SK-N-SH treated with all-trans-retinoic acid at 6 μM for 48 hours (cell line): ENCODE measurements at regions not wholly inside any gene's neighbourhood (a gene's known extent, or its start where the extent isn't known, plus 50 kb on each side); places are given as distances from the start of the nearest gene placed in this dataset.

ENCODE experiments used
- ATAC-seq: fragments of 200-7000 bp; cut with Tn5 transposase; 3 replicates; pipeline ENCODE4 v1.9.1; 2020; ENCODE audit warnings: mild to moderate bottlenecking, moderate library complexity
- ARNTL ChIP-seq: fragments of 450-650 bp; formaldehyde crosslinking; IDR thresholded peaks from 2 replicates; pipeline ENCODE4 v1.5.0; 2020; ENCODE audit warnings: low read depth, mild to moderate bottlenecking, moderate library complexity, borderline replicate concordance
- BACH2 ChIP-seq: fragments of 250-450 bp; sonication (Bioruptor Pico); IDR thresholded peaks from 2 replicates; pipeline ENCODE4 v1.9.0; 2021; ENCODE audit warnings: mild to moderate bottlenecking, borderline replicate concordance
- CSDC2 ChIP-seq: fragments of 250-450 bp; sonication (Bioruptor Pico); IDR thresholded peaks from 2 replicates; pipeline ENCODE4 v1.5.0; 2020; ENCODE audit warnings: mild to moderate bottlenecking, moderate library complexity
- ESRRG ChIP-seq: fragments of 250-450 bp; sonication (Bioruptor Pico); IDR thresholded peaks from 2 replicates; pipeline ENCODE4 v1.6.1; 2021; ENCODE audit warnings: mild to moderate bottlenecking
- GLIS3 ChIP-seq: fragments of 250-450 bp; sonication (Bioruptor Pico); IDR thresholded peaks from 2 replicates; pipeline ENCODE4 v1.5.0; 2020; ENCODE audit warnings: mild to moderate bottlenecking, moderate library complexity
- OSR1 ChIP-seq: fragments of 250-450 bp; sonication (Bioruptor Pico); IDR thresholded peaks from 2 replicates; pipeline ENCODE4 v1.8.0; 2022; ENCODE audit warnings: moderate library complexity, mild to moderate bottlenecking, inconsistent platforms
- PPARA ChIP-seq: fragments of 250-450 bp; sonication (Bioruptor Pico); IDR thresholded peaks from 2 replicates; pipeline ENCODE4 v1.5.0; 2020; ENCODE audit warnings: mild to moderate bottlenecking, borderline replicate concordance
- RARB ChIP-seq: fragments of 250-450 bp; sonication (Bioruptor Pico); IDR thresholded peaks from 2 replicates; pipeline ENCODE4 v1.8.0; 2021; ENCODE audit warnings: mild to moderate bottlenecking, moderate library complexity
- SNAI2 ChIP-seq: fragments of 250-450 bp; sonication (Bioruptor Pico); IDR thresholded peaks from 2 replicates; pipeline ENCODE4 v1.5.0; 2020; ENCODE audit warnings: mild to moderate bottlenecking, moderate library complexity
- TCF4 ChIP-seq: fragments of 250-450 bp; sonication (Bioruptor Pico); IDR thresholded peaks from 2 replicates; pipeline ENCODE4 v1.8.0; 2021; ENCODE audit warnings: mild to moderate bottlenecking, moderate library complexity, borderline replicate concordance
- TOX ChIP-seq: fragments of 250-450 bp; sonication (Bioruptor Pico); IDR thresholded peaks from 2 replicates; pipeline ENCODE4 v1.8.0; 2021; ENCODE audit warnings: mild to moderate bottlenecking, moderate library complexity, borderline replicate concordance
- ZFP3 ChIP-seq: fragments of 250-450 bp; sonication (Bioruptor Pico); IDR thresholded peaks from 2 replicates; pipeline ENCODE4 v1.5.0; 2020; ENCODE audit warnings: mild to moderate bottlenecking, moderate library complexity
- ZNF565 ChIP-seq: fragments of 450-650 bp; formaldehyde crosslinking; conservative IDR thresholded peaks from 2 replicates; pipeline ENCODE4 v1.5.0; 2020; ENCODE audit warnings: low read depth, mild to moderate bottlenecking, moderate library complexity
- ZNF70 ChIP-seq: fragments of 450-650 bp; formaldehyde crosslinking; IDR thresholded peaks from 2 replicates; pipeline ENCODE4 v1.5.0; 2020; ENCODE audit warnings: mild to moderate bottlenecking, moderate library complexity
- ZNF8 ChIP-seq: fragments of 450-650 bp; formaldehyde crosslinking; IDR thresholded peaks from 2 replicates; pipeline ENCODE4 v1.5.0; 2020; ENCODE audit warnings: mild to moderate bottlenecking, moderate library complexity
- TF ChIP-seq, protein P1 (sequence below): fragments of 250-450 bp; sonication (Bioruptor Pico); IDR thresholded peaks from 2 replicates; pipeline ENCODE4 v1.5.0; 2020; ENCODE audit warnings: mild to moderate bottlenecking, moderate library complexity
- TF ChIP-seq, protein P2 (sequence below): fragments of 250-450 bp; sonication (Bioruptor Pico); IDR thresholded peaks from 2 replicates; pipeline ENCODE4 v1.8.0; 2020; ENCODE audit warnings: mild to moderate bottlenecking, moderate library complexity, borderline replicate concordance
- TF ChIP-seq, protein P3 (sequence below): fragments of 250-450 bp; sonication (Bioruptor Pico); IDR thresholded peaks from 2 replicates; pipeline ENCODE4 v1.8.0; 2021; ENCODE audit warnings: low read depth, mild to moderate bottlenecking, moderate library complexity, borderline replicate concordance
- TF ChIP-seq, protein P4 (sequence below): fragments of 250-450 bp; sonication (Bioruptor Pico); IDR thresholded peaks from 2 replicates; pipeline ENCODE4 v1.5.1; 2021; ENCODE audit warnings: mild to moderate bottlenecking, moderate library complexity
- TF ChIP-seq, protein P5 (sequence below): fragments of 250-450 bp; sonication (Bioruptor Pico); IDR thresholded peaks from 2 replicates; pipeline ENCODE4 v1.5.1; 2020; ENCODE audit warnings: low read depth, mild to moderate bottlenecking, moderate library complexity

DNA sequence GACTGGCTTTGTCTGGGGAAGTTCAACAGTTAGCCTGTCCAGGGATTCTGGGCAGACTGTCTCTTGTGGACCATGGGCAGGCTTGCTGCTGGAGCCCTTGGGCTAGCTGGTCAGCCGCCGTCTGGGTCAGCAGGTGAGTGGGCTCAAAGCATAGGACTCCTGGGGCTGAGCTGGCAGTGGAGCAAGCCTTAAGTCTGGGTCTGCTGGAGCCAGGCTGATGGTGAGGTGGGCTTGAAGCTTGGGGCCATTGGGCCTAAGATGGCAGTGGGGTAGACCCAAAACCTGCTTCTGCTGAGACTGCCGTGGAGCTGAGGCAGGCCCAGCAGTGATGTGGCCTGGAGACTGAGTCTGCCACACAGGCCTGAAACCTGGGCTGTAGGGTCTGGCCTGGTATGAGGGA is 645.1 kb downstream of the RAPGEF2 start:
- ATAC-seq: no peak
- TF ChIP-seq BACH2 (CRISPR knock-in tag) (no peak), GLIS3 (CRISPR knock-in tag) (no peak), TOX (no peak), ARNTL (no peak), ZNF70 (CRISPR knock-in tag) (no peak)
- TF ChIP-seq, protein P1, sequence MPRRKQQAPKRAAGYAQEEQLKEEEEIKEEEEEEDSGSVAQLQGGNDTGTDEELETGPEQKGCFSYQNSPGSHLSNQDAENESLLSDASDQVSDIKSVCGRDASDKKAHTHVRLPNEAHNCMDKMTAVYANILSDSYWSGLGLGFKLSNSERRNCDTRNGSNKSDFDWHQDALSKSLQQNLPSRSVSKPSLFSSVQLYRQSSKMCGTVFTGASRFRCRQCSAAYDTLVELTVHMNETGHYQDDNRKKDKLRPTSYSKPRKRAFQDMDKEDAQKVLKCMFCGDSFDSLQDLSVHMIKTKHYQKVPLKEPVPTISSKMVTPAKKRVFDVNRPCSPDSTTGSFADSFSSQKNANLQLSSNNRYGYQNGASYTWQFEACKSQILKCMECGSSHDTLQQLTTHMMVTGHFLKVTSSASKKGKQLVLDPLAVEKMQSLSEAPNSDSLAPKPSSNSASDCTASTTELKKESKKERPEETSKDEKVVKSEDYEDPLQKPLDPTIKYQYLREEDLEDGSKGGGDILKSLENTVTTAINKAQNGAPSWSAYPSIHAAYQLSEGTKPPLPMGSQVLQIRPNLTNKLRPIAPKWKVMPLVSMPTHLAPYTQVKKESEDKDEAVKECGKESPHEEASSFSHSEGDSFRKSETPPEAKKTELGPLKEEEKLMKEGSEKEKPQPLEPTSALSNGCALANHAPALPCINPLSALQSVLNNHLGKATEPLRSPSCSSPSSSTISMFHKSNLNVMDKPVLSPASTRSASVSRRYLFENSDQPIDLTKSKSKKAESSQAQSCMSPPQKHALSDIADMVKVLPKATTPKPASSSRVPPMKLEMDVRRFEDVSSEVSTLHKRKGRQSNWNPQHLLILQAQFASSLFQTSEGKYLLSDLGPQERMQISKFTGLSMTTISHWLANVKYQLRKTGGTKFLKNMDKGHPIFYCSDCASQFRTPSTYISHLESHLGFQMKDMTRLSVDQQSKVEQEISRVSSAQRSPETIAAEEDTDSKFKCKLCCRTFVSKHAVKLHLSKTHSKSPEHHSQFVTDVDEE: no peak
- TF ChIP-seq, protein P2, sequence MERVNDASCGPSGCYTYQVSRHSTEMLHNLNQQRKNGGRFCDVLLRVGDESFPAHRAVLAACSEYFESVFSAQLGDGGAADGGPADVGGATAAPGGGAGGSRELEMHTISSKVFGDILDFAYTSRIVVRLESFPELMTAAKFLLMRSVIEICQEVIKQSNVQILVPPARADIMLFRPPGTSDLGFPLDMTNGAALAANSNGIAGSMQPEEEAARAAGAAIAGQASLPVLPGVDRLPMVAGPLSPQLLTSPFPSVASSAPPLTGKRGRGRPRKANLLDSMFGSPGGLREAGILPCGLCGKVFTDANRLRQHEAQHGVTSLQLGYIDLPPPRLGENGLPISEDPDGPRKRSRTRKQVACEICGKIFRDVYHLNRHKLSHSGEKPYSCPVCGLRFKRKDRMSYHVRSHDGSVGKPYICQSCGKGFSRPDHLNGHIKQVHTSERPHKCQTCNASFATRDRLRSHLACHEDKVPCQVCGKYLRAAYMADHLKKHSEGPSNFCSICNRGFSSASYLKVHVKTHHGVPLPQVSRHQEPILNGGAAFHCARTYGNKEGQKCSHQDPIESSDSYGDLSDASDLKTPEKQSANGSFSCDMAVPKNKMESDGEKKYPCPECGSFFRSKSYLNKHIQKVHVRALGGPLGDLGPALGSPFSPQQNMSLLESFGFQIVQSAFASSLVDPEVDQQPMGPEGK (CRISPR knock-in tag): no peak

DNA sequence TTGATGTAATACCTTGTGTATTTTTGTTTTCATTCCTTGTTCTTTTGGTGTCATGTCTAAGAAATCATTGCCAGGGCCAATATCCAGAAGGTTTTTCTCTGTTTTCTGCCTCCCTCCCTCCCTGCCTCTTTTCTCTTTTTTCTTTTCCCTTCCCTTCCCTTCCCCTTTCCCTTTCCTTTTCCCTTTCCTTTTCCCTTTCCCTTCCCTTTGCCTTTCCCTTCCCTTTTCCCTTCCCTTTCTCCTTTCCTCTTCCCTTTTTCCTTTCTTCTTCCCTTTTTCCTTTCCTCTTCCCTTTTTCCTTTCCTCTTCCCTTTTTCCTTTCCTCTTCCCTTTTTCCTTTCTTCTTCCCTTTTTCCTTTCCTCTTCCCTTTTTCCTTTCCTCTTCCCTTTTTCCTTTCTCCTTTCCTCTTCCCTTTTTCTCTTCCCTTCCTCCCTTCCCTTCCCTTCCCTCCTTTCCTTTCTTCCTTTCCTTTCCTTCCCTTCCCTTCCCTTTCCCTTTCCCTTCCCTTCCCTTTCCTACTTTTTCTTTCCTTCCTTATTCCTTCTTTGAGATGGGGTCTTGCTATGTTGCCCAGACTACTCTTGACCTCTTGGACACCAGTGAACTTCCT is 646.1 kb downstream of the RAPGEF2 start:
- TF ChIP-seq, protein P3, sequence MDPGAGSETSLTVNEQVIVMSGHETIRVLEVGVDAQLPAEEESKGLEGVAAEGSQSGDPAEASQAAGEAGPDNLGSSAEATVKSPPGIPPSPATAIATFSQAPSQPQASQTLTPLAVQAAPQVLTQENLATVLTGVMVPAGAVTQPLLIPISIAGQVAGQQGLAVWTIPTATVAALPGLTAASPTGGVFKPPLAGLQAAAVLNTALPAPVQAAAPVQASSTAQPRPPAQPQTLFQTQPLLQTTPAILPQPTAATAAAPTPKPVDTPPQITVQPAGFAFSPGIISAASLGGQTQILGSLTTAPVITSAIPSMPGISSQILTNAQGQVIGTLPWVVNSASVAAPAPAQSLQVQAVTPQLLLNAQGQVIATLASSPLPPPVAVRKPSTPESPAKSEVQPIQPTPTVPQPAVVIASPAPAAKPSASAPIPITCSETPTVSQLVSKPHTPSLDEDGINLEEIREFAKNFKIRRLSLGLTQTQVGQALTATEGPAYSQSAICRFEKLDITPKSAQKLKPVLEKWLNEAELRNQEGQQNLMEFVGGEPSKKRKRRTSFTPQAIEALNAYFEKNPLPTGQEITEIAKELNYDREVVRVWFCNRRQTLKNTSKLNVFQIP (CRISPR knock-in tag): no peak
- TF ChIP-seq, all 23 proteins: peak for 0
- no peak for ATAC-seq

DNA sequence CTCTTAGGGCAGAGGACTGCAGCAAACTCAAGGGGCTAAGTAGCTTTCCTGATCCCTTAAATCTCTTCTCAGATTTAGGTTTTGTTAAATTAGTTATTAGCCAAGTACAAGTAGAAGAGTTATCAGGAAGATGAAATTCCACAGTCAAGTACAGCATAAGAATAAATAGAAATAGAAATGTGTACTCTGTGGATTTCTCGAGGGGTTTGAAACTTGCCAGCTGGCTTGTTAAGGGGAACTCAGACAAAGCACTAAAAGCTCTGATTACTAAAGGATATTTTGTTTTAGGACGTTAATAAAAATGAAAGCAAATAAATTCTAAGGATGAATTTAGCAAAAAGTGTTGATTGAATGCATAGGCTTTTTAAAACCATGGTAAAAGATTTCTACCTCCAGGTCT is 654.6 kb downstream of the RAPGEF2 start:
- ATAC-seq: no peak
- TF ChIP-seq TOX (no peak), ESRRG (CRISPR knock-in tag) (no peak), ARNTL (no peak), ZNF565 (no peak), CSDC2 (CRISPR knock-in tag) (no peak), PPARA (CRISPR knock-in tag) (no peak), TCF4 (CRISPR knock-in tag) (no peak), ZNF8 (no peak), SNAI2 (CRISPR knock-in tag) (no peak), RARB (CRISPR knock-in tag) (no peak), GLIS3 (CRISPR knock-in tag) (no peak), OSR1 (CRISPR knock-in tag) (no peak), BACH2 (CRISPR knock-in tag) (no peak), ZFP3 (CRISPR knock-in tag) (no peak)
- TF ChIP-seq, protein P4, sequence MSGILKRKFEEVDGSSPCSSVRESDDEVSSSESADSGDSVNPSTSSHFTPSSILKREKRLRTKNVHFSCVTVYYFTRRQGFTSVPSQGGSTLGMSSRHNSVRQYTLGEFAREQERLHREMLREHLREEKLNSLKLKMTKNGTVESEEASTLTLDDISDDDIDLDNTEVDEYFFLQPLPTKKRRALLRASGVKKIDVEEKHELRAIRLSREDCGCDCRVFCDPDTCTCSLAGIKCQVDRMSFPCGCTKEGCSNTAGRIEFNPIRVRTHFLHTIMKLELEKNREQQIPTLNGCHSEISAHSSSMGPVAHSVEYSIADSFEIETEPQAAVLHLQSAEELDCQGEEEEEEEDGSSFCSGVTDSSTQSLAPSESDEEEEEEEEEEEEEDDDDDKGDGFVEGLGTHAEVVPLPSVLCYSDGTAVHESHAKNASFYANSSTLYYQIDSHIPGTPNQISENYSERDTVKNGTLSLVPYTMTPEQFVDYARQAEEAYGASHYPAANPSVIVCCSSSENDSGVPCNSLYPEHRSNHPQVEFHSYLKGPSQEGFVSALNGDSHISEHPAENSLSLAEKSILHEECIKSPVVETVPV (CRISPR knock-in tag): no peak
- TF ChIP-seq, protein P1: no peak
- TF ChIP-seq, protein P3 (CRISPR knock-in tag): no peak
- TF ChIP-seq, protein P5, sequence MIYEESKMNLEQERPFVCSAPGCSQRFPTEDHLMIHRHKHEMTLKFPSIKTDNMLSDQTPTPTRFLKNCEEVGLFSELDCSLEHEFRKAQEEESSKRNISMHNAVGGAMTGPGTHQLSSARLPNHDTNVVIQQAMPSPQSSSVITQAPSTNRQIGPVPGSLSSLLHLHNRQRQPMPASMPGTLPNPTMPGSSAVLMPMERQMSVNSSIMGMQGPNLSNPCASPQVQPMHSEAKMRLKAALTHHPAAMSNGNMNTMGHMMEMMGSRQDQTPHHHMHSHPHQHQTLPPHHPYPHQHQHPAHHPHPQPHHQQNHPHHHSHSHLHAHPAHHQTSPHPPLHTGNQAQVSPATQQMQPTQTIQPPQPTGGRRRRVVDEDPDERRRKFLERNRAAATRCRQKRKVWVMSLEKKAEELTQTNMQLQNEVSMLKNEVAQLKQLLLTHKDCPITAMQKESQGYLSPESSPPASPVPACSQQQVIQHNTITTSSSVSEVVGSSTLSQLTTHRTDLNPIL: no peak
- TF ChIP-seq, all 23 proteins: peak for 0
